ENCODE measurements at regions not wholly inside any gene's neighbourhood (a gene's known extent, or its start where the extent isn't known, plus 50 kb on each side); places are given as distances from the start of the nearest gene placed in this dataset.

- DNase-seq (ENCODE audit: low read depth, low spot score) (no peak), FAIRE-seq (no peak)
- Histone ChIP-seq H3K79me2 (ENCODE audit: control insufficient read depth, insufficient read depth, low read length) (no peaks in the 10 kb centered on the region), H3K4me3 (ENCODE audit: control insufficient read depth in 2 of 3, extremely low read depth in 1 of 3, insufficient read depth in 2 of 3, low read depth in 1 of 3, low read length in 3 of 3) (no peak overlapping the region), H3K9me1 (ENCODE audit: control insufficient read depth, extremely low read depth, insufficient read depth, low read length) (no peaks in the 10 kb centered on the region), H3K9ac (ENCODE audit: control insufficient read depth, extremely low read depth, insufficient read depth, low read length) (no peak overlapping the region), H3K4me2 (ENCODE audit: control insufficient read depth, extremely low read depth, insufficient read depth, low read depth, low read length) (no peak overlapping the region), H3K27me3 (ENCODE audit: control insufficient read depth, extremely low read depth, insufficient read depth, low read length) (no peaks in the 10 kb centered on the region), H3K27ac (ENCODE audit: control insufficient read depth, insufficient read depth, low read length) (no peak overlapping the region), H2AFZ (ENCODE audit: control insufficient read depth, low read length) (no peak overlapping the region), H3K9me3 (ENCODE audit: control insufficient read depth, low read depth, low read length) (no peaks in the 10 kb centered on the region), H3K4me1 (ENCODE audit: control insufficient read depth, extremely low read depth, insufficient read depth, low read length) (no peaks in the 10 kb centered on the region), H4K20me1 (ENCODE audit: control insufficient read depth, extremely low read depth, insufficient read depth, low read length) (no peaks in the 10 kb centered on the region), H3K36me3 (ENCODE audit: control insufficient read depth in 2 of 2, extremely low read depth in 1 of 2, insufficient read depth in 2 of 2, low read length in 2 of 2) (no peaks in the 10 kb centered on the region)
- TF ChIP-seq CTCF (optimal IDR thresholded peaks at IDR 0.05 in 1 of 3, IDR thresholded peaks at IDR 0.05 in 1 of 3, conservative IDR thresholded peaks at IDR 0.05 in 1 of 3; ENCODE audit: extremely low read depth in 1 of 3, insufficient read depth in 2 of 3, low read length in 3 of 3) (no peak), EZH2 (IDR thresholded peaks at IDR 0.05; ENCODE audit: low read length) (no peak)
- dilution Hi-C loops (cut with MboI; ENCODE audit: extremely low pct_ligation_motif_present, low sequenced_read_pairs), result no loop called here
Measured at GRCh38 chr18:43634994-43635393, 357.7 kb upstream of the SYT4 start.

- H3K4me2 ChIP-seq (ENCODE audit: control insufficient read depth, extremely low read depth, insufficient read depth, low read depth, low read length), result no peak overlapping the region
- no peaks in the 10 kb centered on the region for H3K4me1 ChIP-seq (ENCODE audit: control insufficient read depth, extremely low read depth, insufficient read depth, low read length)
- H4K20me1 ChIP-seq (ENCODE audit: control insufficient read depth, extremely low read depth, insufficient read depth, low read length), result no peaks in the 10 kb centered on the region
- no peak overlapping the region for H3K9ac ChIP-seq (ENCODE audit: control insufficient read depth, extremely low read depth, insufficient read depth, low read length)
- H3K27ac ChIP-seq (ENCODE audit: control insufficient read depth, insufficient read depth, low read length), result no peak overlapping the region
- dilution Hi-C loops (cut with MboI; ENCODE audit: extremely low pct_ligation_motif_present, low sequenced_read_pairs), result no loop called here
- no peak for DNase-seq (ENCODE audit: low read depth, low spot score)
- no peak for FAIRE-seq
- no peaks in the 10 kb centered on the region for H3K79me2 ChIP-seq (ENCODE audit: control insufficient read depth, insufficient read depth, low read length)
- H3K36me3 ChIP-seq (ENCODE audit: control insufficient read depth in 2 of 2, extremely low read depth in 1 of 2, insufficient read depth in 2 of 2, low read length in 2 of 2), result no peaks in the 10 kb centered on the region
- H3K4me3 ChIP-seq (ENCODE audit: control insufficient read depth in 2 of 3, extremely low read depth in 1 of 3, insufficient read depth in 2 of 3, low read depth in 1 of 3, low read length in 3 of 3), result no peak overlapping the region
- H3K9me3 ChIP-seq (ENCODE audit: control insufficient read depth, low read depth, low read length), result no peaks in the 10 kb centered on the region
- H3K27me3 ChIP-seq (ENCODE audit: control insufficient read depth, extremely low read depth, insufficient read depth, low read length), result no peaks in the 10 kb centered on the region
- no peaks in the 10 kb centered on the region for H3K9me1 ChIP-seq (ENCODE audit: control insufficient read depth, extremely low read depth, insufficient read depth, low read length)
- no peak for TF ChIP-seq CTCF (optimal IDR thresholded peaks at IDR 0.05 in 1 of 3, IDR thresholded peaks at IDR 0.05 in 1 of 3, conservative IDR thresholded peaks at IDR 0.05 in 1 of 3; ENCODE audit: extremely low read depth in 1 of 3, insufficient read depth in 2 of 3, low read length in 3 of 3)
- no peak for TF ChIP-seq EZH2 (IDR thresholded peaks at IDR 0.05; ENCODE audit: low read length)
- no peak overlapping the region for H2AFZ ChIP-seq (ENCODE audit: control insufficient read depth, low read length)
Measured at GRCh38 chr18:43635397-43635796, 358.1 kb upstream of the SYT4 start.

All from keratinocyte (primary cell).